GM19351 (cell line): ENCODE measurements at regions not wholly inside any gene's neighbourhood (a gene's known extent, or its start where the extent isn't known, plus 50 kb on each side); places are given as distances from the start of the nearest gene placed in this dataset.
"Not testable (repeated sequence)": the region's sequence is repeated elsewhere in the genome, so short reads cannot be mapped to it uniquely, and the experiment has no call there.

Source experiments
- ATAC-seq: cut with Tn5 transposase; IDR thresholded peaks from one replicate; pipeline ENCODE4 v1.9.1; 2021; ENCODE audit warnings: mild to moderate bottlenecking, moderate library complexity; ENCODE audit not compliant: unreplicated experiment

- not testable (repeated sequence) for ATAC-seq
Observed at GRCh38 chr10:65053397-65053796, 1532.2 kb downstream of the REEP3 start.

- not testable (repeated sequence) for ATAC-seq
Observed at GRCh38 chr10:65053831-65054351, 1532.7 kb downstream of the REEP3 start.

DNA sequence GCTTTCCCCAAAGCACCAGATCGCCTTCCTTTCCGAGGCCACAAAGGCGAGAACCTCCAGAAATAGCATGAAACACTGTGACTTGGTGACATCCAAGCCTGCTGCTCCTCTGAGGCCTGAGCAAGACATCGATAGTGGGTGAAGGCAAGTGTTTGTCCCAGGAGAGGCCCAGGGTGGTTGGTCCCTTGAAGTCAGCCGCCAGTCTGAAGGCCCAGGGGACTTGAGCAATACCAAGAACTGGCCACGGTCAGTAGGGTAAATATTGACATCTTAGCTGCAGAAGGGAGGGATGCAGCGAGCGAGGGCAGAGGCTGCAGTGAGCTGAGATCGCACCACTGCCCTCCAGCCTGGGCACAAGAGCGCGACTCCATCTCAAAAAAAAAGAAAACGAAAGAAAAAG lies 1533.5 kb downstream of the REEP3 start:
- not testable (repeated sequence) for ATAC-seq

DNA sequence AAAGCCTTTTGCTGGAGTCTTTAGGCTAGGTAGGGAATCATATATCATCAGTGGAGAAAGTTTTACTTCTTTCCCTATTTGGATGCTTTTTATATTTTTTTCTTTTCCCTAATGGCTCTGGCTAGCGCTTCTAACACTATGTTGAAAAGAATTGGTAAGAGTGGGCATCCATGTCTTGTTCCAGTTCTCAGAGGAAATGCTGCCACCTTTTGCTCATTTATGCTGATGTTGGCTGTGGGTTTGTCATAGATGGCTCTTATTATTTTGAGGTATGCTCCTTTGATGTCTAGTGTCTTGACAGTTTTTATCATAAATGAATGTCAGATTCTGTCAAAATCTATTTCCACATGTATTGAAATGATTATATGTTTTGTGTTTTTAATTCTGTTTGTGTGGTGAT lies 1544.1 kb downstream of the REEP3 start:
- ATAC-seq = no peak

- ATAC-seq = no peak
Observed at GRCh38 chr10:65083222-65083621, 1562.0 kb downstream of the REEP3 start.

GRCh38 chr10:65090991-65091390 lies 1569.8 kb downstream of the REEP3 start:
- no peak for ATAC-seq

DNA sequence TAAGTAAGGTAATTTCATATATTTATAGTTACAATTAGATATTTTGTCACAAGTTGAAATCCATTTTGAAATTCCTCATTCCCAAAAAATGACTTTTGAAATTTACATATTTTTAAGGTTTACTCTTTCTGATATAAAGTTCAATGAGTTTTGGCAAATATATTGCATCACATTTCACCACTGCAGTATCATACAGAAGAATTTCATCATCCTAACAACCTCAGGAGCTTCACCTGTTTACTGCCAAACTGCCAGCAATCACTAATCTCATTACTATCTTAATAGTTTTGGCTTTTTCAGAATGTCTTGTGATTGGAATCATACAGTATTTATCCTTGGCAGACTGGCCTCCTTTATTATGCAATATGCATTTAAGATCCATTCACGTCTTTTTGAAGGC lies 1578.9 kb downstream of the REEP3 start:
- no peak for ATAC-seq

DNA sequence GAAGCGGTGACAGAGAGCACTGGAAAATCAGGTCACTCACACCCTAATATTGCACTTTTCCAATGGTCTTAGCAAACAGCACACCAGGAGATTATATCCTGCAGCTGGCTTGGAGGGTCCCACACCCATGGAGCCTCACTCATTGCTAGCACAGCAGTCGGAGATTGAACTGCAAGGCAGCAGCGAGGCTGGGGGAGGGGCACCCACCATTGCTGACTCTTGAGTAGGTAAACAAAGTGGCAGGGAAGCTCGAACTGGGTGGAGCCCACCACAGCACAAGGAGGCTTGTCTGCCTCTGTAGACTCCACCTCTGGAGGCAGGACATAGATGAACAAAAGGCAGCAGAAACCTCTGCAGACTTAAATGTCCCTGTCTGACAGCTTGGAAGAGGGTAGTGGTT lies 1579.7 kb downstream of the REEP3 start:
- ATAC-seq = not testable (repeated sequence)

- no peak for ATAC-seq
Observed at GRCh38 chr10:65110009-65110408, 1588.8 kb downstream of the REEP3 start.

DNA sequence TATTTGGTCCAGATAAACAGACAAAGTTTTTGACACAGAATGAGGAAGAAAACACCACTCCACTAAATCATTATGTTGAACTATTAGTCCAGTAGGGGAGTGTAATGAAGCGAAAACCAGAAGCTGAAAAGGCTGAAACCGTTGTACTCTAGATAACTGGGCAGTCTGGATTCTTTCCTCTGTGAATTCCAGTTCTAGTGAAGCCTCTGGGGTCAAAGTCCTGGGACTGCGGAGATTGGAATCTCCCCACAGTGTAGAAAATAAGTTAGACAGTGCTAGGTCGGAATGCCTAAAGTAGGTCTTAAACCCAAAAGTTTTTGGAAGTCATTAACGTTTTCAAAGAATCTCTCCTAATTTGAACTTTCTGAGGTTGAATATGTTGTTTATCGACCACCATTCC lies 1589.9 kb downstream of the REEP3 start:
- ATAC-seq = not testable (repeated sequence)

DNA sequence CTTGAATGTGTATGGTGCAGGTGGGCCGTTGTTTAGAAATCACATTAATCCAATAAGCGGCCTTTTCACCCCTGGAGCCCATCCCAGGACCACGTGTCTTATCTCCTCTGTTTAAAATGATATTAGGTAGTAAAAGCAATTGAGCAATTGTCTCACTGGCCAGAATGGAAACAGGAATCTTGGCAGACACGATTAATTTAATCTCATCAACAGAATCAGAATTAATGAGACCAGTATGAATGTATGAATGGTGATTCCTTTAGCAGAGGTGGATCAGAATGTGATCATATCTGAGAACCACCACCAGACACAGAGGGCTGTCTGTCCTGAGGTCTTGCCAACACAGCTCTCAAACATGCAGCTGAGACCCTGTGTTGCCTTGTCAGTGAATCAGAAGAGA lies 1591.4 kb downstream of the REEP3 start:
- ATAC-seq = no peak

DNA sequence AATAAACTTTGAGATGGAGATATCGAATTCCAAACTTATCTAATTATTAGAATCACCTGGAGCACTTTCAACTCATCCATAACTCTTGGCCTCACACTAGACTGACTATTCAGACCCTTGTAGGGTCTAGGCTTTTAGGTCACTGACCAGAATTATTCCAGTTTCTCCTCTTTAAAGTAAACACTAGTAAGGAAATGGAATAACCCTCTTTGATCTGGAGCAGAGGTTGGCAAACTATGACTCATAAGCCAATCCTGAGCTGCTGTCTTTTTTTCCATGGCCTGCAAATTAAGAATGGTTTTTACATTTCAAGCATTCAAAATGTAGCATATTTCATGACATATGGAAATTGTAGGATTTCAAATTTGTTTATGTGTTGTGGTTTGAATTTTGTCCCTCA lies 1601.9 kb downstream of the REEP3 start:
- no peak for ATAC-seq

DNA sequence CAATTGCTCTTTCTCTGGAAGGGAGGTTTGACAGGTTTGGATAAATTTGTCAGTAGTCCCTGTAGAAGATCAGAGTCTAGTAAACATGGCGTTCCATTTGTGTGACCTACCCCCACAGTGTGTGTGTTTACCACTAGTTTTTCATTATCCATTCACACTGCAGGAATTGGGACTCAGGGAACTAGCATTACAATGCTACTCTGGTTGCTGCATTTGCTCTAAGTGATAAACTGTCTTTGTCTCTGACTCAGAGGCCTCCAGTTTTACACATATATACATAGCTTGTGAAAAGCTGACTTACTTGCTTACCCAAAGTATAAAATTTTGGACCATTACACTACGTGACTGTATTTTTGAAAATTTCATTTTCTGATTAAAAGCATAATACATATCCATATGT lies 1604.0 kb downstream of the REEP3 start:
- ATAC-seq = no peak

DNA sequence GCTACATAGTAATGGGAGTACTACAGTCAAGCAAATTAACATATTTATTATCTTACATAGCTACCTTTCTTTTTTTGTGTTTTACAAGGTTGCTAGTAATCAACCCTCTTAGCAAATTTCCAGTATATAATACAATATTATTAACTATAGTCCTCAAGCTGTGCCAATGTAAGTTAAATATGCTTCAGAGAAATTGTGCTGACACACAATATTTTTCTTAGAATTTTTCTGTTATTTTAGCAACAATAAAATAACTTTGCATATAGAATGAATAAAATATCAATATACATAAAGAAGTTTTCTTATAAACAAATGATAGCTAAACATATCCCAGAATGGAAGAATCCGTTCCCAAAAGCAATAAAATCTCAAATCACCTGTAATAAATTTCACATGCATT lies 1605.1 kb downstream of the REEP3 start:
- no peak for ATAC-seq

GRCh38 chr10:65128277-65128676 lies 1607.1 kb downstream of the REEP3 start:
- ATAC-seq = no peak

DNA sequence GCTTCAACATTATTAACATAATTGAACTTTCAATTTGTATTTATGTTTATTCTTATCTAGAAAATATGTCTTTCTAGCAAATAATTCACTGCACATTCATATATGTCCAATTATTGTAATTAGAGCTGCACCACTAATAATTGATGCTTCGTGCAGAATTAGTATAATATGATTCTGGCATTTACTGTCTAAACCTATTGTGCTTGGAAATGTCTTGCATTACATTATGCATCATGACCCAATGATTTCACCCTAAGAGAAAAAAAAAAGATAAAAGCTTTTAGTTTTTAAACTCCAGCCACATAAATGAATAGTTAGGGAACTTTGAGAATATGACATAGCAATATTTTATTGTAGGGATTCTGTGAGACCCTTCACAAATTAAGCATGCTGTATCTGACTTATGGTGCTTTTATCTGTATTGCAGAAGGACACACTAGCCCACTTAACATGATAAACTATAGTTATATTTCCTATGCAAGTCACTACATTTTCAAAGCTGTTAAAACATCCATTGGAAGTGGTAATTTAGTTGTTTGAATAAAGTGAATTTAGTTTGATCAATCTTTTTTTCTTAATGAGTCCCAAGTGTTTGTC lies 1609.1 kb downstream of the REEP3 start:
- ATAC-seq = no peak

- ATAC-seq = no peak
Observed at GRCh38 chr10:65133652-65134051, 1612.5 kb downstream of the REEP3 start.

DNA sequence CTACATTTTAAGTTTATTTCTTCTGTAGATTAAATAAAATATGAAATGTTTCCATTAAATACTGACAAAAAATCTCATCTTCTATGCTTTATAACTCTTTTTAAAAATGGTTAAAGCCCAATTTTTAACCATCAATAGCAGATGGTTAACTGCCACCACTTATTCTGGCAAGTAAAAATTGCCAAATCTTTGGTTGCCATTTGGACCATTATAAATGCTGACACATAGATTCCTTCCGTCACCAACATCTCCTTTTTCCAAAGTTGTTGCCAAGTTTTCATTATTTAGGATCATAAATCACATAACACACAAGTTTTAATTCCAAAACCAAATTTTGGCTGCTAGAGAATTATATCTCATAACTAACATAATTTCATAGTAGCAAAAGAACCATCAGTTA lies 1614.3 kb downstream of the REEP3 start:
- no peak for ATAC-seq

DNA sequence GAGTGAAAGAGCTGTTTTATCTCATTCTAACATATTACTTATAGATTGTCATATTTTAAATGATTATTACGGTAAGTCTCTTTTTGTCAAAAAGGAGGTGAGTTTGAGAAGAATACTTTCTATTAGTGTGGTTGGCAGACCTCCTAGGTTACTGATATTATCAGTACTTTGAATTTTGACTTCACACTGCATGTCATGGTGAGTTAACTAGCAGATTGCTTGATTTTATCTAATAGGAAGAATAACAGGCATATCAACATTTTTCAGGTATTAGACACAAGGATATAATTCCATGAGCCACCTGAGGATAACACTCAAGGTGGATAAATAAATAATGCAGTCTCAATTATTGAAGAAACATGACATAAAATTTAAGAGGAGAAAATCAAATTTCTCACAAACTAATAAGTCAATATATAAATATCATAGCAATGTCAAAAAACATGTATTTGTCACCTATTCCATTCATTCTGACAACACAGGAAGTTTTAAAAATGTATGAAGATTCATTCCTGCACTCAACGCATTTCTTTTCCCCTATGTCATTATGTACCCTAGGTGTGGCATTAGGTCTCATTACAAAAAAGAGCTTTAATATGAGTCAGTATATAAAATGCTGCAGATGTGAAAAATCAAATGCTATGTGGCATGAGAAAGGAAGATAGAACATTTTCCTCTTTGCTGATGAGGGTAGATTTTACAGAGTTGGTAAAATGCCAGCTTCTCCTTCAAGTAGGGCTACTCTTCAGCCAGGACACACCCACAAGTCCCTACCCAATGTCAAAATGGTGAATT lies 1621.6 kb downstream of the REEP3 start:
- no peak for ATAC-seq

DNA sequence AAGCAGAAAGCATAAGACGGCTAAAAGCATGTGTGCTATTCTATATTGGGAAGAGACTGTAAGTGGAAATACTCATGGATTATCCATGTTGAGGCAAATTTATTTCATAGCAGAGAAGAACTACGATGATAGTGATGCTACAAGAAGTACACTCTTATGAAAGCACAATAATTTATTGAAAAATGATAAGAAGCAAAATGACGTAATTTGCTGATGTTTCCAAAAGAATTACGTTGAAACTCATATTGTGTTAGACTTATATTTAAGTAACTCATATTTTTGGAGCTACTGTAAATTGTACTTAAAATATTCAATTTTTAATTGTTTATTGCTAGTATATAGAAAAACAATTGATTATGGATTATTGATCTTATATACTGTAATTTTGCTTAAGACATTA lies 1622.5 kb downstream of the REEP3 start:
- no peak for ATAC-seq

- ATAC-seq = no peak
Observed at GRCh38 chr10:65149878-65150277, 1628.7 kb downstream of the REEP3 start.

DNA sequence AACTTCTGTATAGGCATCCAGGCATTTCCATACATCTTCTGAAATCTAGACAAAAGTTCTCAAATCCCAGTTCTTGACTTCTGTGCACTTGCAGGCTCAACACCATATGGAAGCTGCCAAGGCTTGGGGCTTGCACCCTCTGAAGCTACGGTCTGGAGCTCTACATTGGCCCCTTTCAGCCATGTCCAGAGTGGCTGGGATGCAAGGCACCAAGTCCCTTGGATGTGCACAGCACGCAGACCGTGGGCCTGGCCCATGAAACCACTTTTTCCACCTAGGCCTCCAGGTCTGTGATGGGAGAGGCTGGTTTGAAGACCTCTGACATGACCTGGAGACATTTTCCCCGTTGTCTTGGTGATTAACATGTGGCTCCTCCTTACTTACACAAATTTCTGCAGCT lies 1645.1 kb downstream of the REEP3 start:
- ATAC-seq = no peak
